Aorta (tissue), 5 donors: ENCODE measurements at regions not wholly inside any gene's neighbourhood (a gene's known extent, or its start where the extent isn't known, plus 50 kb on each side); places are given as distances from the start of the nearest gene placed in this dataset.
"Not testable (repeated sequence)": the region's sequence is repeated elsewhere in the genome, so short reads cannot be mapped to it uniquely, and the experiment has no call there.

ENCODE experiments used
- ATAC-seq: fragments of 200-7000 bp; cut with Tn5 transposase; one replicate; pipeline ENCODE4 v1.9.1; 2022; ENCODE audit warnings: moderate library complexity; ENCODE audit not compliant: low FRiP score
- DNase-seq, 2 donors: peaks; one replicate each; pipeline ENCODE4 v3.0.0-alpha.2; 2020
- H3K27ac ChIP-seq, 2 donors: one replicate each; pipeline ENCODE4 v1.5.1; 2013; ENCODE audit warnings: low read length in 2 of 2, mild to moderate bottlenecking in 2 of 2, moderate library complexity in 2 of 2, control low read depth in 1 of 2, inconsistent platforms in 1 of 2, low read depth in 1 of 2
- H3K27me3 ChIP-seq, 2 donors: one replicate each; pipeline ENCODE4 v1.6.1; 2013; ENCODE audit warnings: control low read depth in 1 of 2, low read length in 1 of 2, mild to moderate bottlenecking in 1 of 2, moderate library complexity in 1 of 2; ENCODE audit not compliant: insufficient read depth in 2 of 2, control insufficient read depth in 1 of 2
- H3K36me3 ChIP-seq, 2 donors: one replicate each; pipeline ENCODE4 v1.6.1; 2013; ENCODE audit warnings: control low read depth in 1 of 2, low read length in 1 of 2, mild to moderate bottlenecking in 1 of 2; ENCODE audit not compliant: insufficient read depth in 2 of 2, control insufficient read depth in 1 of 2
- H3K4me1 ChIP-seq, 2 donors: one replicate each; pipeline ENCODE4 v1.6.1; 2013; ENCODE audit warnings: low read length in 2 of 2, control low read depth in 1 of 2, mild to moderate bottlenecking in 1 of 2, moderate library complexity in 1 of 2; ENCODE audit not compliant: insufficient read depth in 2 of 2, control insufficient read depth in 1 of 2
- H3K4me3 ChIP-seq, 2 donors: one replicate each; pipeline ENCODE4 v1.5.1; 2013; ENCODE audit warnings: low read length in 2 of 2, control low read depth in 1 of 2, mild to moderate bottlenecking in 1 of 2
- H3K9me3 ChIP-seq: one replicate; pipeline ENCODE4 v1.6.1; 2013; ENCODE audit warnings: mild to moderate bottlenecking, low read length; ENCODE audit not compliant: control insufficient read depth
- WGBS, 2 donors: extraction: QIAGEN DNeasy Blood & Tissue Kit; methylation state at CpG; one replicate each; pipeline ENCODE4 v1.1.7; 2013; 5-methylcytosine and 5-hydroxymethylcytosine counted together
- intact Hi-C, 2 donors: fragments of 100-400 bp; cut with DNase I; formaldehyde crosslinking; loops; one replicate each; pipeline versions ENCODE4 v1.14.2 to v1.15.0; 2022
- donor health status: healthy with polysubstance abuse.
- donor health status: Bipolar disorder and iron deficiency.
- donor health status: DM: no; HTN: no; CAD: no.
- donor health status: DM: no; HTN: no; CAD: no.
- donor health status: DM: yes; HTN: yes; CAD: no.

DNA sequence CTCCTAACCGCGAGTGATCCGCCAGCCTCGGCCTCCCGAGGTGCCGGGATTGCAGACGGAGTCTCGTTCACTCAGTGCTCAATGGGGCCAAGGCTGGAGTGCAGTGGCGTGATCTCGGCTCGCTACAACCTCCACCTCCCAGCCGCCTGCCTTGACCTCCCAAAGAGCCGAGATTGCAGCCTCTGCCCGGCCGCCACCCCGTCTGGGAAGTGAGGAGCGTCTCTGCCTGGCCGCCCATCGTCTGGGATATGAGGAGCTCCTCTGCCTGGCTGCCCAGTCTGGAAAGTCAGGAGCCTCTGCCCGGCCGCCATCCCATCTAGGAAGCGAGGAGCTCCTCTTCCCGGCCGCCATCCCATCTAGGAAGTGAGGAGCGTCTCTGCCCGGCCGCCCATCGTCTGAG is 58.8 kb upstream of the ANKRD30BL start:
- DNase-seq, H3K4me3 ChIP-seq, H3K4me1 ChIP-seq, H3K9me3 ChIP-seq, ATAC-seq, H3K27ac ChIP-seq, intact Hi-C loops, H3K27me3 ChIP-seq, H3K36me3 ChIP-seq: not testable (repeated sequence)
- 97% methylated on average over 23 to 28 of the region's 28 CpGs for WGBS, 2 donors

DNA sequence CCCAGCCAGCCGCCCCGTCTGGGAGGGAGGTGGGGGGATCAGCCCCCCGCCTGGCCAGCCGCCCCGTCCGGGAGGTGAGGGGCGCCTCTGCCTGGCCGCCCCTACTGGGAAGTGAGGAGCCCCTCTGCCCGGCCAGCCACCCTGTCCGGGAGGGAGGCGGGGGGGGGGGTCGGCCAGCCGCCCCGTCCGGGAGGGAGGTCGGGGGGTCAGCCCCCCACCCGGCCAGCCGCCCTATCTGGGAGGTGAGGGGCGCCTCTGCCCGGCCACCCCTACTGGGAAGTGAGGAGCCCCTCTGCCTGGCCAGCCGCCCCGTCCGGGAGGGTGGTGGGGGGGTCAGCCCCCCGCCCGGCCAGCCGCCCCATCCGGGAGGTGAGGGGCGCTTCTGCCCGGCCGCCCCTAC is 60.1 kb upstream of the ANKRD30BL start:
- ATAC-seq, H3K4me3 ChIP-seq, DNase-seq, H3K9me3 ChIP-seq, H3K27ac ChIP-seq, H3K27me3 ChIP-seq, H3K36me3 ChIP-seq, H3K4me1 ChIP-seq, intact Hi-C loops: not testable (repeated sequence)
- WGBS, 2 donors = 97% methylated on average over 23 of the region's 30 CpGs; no CpG with 5 or more reads in 1 of the 2 donors

DNA sequence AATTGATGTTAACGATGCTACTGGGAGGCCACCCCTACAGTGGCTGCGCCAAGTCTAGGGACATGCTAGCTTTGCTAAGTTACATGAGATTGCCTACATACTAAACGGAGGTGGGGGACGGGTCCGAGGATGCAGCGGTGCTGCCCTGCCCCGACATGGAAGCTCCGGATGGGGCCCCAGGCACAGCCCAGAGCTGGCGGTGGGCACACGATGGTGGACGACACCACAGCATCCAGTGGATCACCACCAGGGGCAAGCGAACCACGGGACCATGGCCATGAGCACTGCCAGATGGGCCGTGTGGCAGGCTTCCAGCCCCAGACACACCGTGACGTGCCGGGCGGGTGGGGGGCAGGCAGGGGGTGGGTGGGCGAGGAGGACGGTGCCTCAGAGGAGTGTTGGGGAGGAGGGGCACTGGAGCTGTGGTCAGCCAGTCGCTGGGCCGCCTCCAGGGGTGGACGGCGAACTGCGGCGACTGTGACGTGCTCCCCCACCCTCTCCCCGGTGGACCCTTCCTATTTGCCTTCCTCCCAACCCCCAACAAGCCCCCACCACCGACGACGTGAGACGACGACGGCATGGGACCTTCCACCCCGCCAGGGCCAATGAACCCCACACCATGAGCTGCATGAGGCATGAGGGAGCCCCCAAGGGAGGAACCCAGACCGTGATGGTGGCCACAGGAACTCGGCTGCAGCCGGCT is 90.6 kb upstream of the ANKRD30BL start:
- H3K4me3 ChIP-seq = no peak overlapping the region
- H3K27me3 ChIP-seq = no peaks in the 10 kb centered on the region
- DNase-seq (no peak), ATAC-seq (peak; percentile 29)
- WGBS, 2 donors = 95 to 96% methylated on average over 34 to 38 of the region's 38 CpGs
- no peaks in the 10 kb centered on the region for H3K36me3 ChIP-seq
- intact Hi-C loops = no loop called here
- H3K9me3 ChIP-seq = peaks cover 3% of the 10 kb centered on the region
- H3K27ac ChIP-seq = no peak overlapping the region
- no peaks in the 10 kb centered on the region for H3K4me1 ChIP-seq

DNA sequence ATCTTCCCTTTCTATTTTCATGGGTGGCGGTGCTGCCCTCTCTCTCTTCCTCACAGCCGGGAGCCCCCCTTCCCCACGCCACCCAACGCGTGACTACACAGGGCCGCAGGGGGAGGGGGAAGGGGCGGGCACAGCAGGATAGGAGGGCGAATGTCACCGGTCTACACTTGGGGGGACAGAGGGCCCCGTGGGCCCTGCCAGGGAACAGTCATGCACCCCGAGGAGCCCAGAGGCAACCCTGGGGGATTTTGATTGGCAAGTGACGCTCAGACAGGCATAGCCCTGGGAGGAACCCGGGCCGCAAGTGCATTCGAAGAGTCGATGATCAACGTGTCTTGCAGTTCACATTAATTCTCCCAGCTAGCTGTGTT is 91.1 kb upstream of the ANKRD30BL start:
- Histone ChIP-seq H3K4me3 (no peak overlapping the region), H3K4me1 (no peaks in the 10 kb centered on the region), H3K27ac (no peak overlapping the region), H3K27me3 (no peaks in the 10 kb centered on the region), H3K9me3 (peaks cover 3% of the 10 kb centered on the region), H3K36me3 (no peaks in the 10 kb centered on the region)
- intact Hi-C loops = no loop called here
- ATAC-seq (peak; percentile 11), DNase-seq (no peak)
- 97% methylated on average over 14 to 17 of the region's 17 CpGs for WGBS, 2 donors

DNA sequence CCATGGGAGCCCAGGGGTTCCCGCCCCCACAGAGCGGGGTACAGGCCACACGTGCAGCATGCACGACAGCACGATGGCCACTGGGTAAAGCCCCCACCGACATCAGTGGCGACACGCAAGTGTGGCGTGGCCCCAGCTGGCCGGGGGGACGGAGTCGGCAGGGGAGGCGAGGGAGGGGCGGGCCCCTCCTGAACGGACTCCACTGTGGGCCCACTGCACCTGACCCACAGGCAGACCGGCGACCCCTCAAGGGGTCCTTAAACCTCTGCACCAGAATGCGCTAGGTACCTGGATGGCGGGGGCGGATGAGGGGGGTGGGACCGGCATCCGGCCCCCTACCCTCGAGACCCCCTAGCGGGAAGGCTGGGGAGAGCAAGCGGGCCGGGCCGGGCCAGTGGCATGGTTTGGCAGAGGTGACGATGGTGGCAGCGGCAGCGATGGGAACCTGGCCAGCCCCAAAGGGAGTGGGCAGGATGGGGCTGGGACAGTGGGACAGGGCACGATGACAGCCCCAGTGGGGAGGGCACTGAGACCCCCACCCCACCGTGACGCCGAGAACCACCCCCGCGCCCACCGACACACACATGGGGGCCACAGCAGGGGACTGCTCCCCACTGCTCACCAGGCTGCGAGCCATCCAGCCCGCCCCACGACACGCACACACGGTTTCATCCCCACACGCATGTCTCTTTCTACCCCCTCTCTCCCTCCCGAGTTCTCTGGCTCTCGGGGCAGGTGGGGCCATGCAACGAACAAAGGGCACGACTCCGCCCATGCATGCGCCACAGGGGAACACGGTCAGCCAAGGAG is 91.9 kb upstream of the ANKRD30BL start:
- H3K4me1 ChIP-seq = no peaks in the 10 kb centered on the region
- no peaks in the 10 kb centered on the region for H3K36me3 ChIP-seq
- no peak overlapping the region for H3K27ac ChIP-seq
- intact Hi-C loops = no loop called here
- peak in 1 of 2 donors; percentile 73 for DNase-seq
- H3K9me3 ChIP-seq = peaks cover 3% of the 10 kb centered on the region
- ATAC-seq = peak; percentile 54
- WGBS, 2 donors = 96% methylated on average over 35 to 50 of the region's 50 CpGs
- no peaks in the 10 kb centered on the region for H3K27me3 ChIP-seq
- H3K4me3 ChIP-seq = no peak overlapping the region

DNA sequence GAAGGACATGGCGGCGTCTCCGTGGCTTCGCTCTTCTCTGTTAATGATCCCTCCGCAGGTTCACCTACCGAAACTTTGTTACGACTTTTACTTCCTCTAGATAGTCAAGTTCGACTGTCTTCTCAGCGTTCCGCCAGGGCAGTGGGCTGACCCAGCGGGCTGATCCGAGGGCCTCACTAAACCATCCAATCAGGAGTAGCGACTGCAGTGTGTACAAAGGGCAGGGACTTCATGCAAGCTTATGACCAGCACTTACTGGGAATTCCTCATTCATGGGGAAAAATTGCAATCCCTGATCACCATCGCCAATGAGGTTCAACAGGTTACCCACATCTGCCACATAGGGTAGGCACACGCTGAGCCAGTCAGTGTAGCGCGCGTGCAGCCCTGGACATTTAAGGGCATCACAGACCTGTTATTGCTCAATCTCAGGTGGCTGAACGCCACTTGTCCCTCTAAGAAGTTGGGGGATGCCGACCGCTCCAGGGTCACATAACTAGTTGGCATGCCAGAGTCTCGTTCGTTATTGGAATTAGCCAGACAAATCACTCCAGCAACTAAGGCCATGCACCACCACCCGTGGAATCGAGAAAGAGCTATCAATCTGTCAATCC is 92.7 kb upstream of the ANKRD30BL start:
- ATAC-seq, H3K4me3 ChIP-seq, H3K9me3 ChIP-seq, intact Hi-C loops, H3K27ac ChIP-seq, H3K4me1 ChIP-seq, DNase-seq, H3K36me3 ChIP-seq, H3K27me3 ChIP-seq: not testable (repeated sequence)
- WGBS, 2 donors = 91 to 92% methylated on average over 25 of the region's 25 CpGs

DNA sequence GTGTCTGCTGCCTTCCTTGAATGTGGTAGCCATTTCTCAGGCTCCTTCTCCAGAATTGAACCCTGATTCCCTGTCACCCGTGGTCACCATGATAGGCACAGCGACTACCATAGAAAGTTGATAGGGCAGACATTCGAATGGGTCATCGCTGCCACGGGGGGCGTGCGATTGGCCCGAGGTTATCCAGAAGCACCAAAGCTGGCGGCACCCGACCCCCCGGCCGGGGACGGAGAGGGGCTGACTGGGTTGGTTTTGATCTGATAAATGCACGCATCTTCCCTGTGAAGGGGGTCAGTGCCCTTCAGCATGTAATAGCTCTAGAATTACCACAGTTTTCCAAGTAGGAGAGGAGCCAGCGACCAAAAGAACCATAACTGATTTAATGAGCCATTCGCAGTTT is 94.0 kb upstream of the ANKRD30BL start:
- no peaks in the 10 kb centered on the region for H3K4me1 ChIP-seq
- intact Hi-C loops = no loop called here
- no peak overlapping the region for H3K27ac ChIP-seq
- H3K27me3 ChIP-seq = no peaks in the 10 kb centered on the region
- H3K4me3 ChIP-seq = no peak overlapping the region
- no peak for ATAC-seq
- peaks cover 3% of the 10 kb centered on the region for H3K9me3 ChIP-seq
- H3K36me3 ChIP-seq = no peaks in the 10 kb centered on the region
- WGBS, 2 donors = 94 to 96% methylated on average over 15 to 16 of the region's 16 CpGs
- no peak for DNase-seq

DNA sequence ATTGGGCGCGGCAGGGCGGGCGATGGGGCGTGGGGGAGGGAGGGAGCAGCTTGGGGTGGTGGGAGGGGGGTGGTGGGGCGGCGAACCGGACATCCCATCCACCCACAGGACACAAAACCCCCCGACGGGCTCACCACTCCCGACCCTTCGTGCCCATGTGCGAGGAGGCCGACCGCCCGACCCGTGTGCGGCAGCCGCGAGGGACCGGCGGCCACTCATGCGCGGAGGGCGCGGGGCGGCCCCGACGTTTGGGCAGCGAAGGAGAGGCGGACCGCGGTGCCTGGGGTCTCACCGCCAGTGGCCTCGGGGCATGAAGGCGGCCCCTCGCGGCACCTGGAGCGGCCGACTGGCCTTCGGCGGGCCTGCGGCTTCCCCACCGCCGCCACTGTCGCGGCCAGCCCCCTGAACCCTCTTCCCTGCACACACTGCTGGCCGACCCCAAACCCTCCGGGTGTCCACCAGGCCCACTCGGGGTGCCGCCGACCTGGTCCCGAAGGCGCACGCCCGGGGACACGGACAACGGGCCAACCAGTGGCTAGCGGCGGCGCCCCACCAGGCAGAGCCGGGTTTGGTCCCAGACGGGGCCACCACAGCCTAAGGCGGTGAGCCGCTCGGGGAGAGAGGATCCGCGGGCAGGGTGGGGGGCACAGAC is 94.6 kb upstream of the ANKRD30BL start:
- ATAC-seq = no peak
- Histone ChIP-seq H3K27ac (no peak overlapping the region), H3K9me3 (peaks cover 3% of the 10 kb centered on the region), H3K4me1 (no peaks in the 10 kb centered on the region), H3K27me3 (no peaks in the 10 kb centered on the region), H3K36me3 (no peaks in the 10 kb centered on the region), H3K4me3 (no peak overlapping the region)
- intact Hi-C loops = no loop called here
- WGBS, 2 donors = 15 to 18% methylated on average over 34 to 68 of the region's 68 CpGs
- DNase-seq = peak in 1 of 2 donors; percentile 65
